Kidney (tissue), 13 donors: ENCODE measurements at regions not wholly inside any gene's neighbourhood (a gene's known extent, or its start where the extent isn't known, plus 50 kb on each side); places are given as distances from the start of the nearest gene placed in this dataset.
A peak's percentile ranks its signal among the peaks of the same experiment; 100 is the strongest.

ENCODE experiments used
- DNase-seq, 5 donors: peaks; one replicate each; pipeline ENCODE4 v3.0.0-alpha.2; 2013 to 2020
- FAIRE-seq: peaks from 2 replicates; lab custom pipeline; 2012; peaks lifted over from hg19 to GRCh38; lab: Jason Lieb, UNC
- H3K27ac ChIP-seq, 2 donors: one replicate each; pipeline ENCODE4 v1.7.0; 2013; ENCODE audit warnings: low read depth in 2 of 2, low read length in 2 of 2, inconsistent platforms in 1 of 2
- H3K27me3 ChIP-seq: one replicate; pipeline ENCODE4 v1.7.1; 2013; ENCODE audit warnings: low read length, inconsistent platforms; ENCODE audit not compliant: control insufficient read depth, insufficient read depth
- H3K36me3 ChIP-seq, 3 donors: one replicate each; pipeline versions ENCODE4 v1.7.0 to v1.7.1; 2013; ENCODE audit warnings: low read length in 3 of 3, control low read depth in 1 of 3, inconsistent platforms in 1 of 3; ENCODE audit not compliant: insufficient read depth in 3 of 3, control insufficient read depth in 2 of 3
- H3K4me1 ChIP-seq, 3 donors: one replicate each; pipeline versions ENCODE4 v1.7.0 to v1.7.1; 2013; ENCODE audit warnings: low read length in 3 of 3, inconsistent platforms in 1 of 3, low read depth in 1 of 3; ENCODE audit not compliant: control insufficient read depth in 2 of 3, insufficient read depth in 2 of 3
- H3K4me3 ChIP-seq, 3 donors: one replicate each; pipeline versions ENCODE4 v1.7.0 to v1.8.1; 2013; ENCODE audit warnings: low read length in 3 of 3, control low read depth in 1 of 3, inconsistent platforms in 1 of 3
- H3K9ac ChIP-seq, 3 donors: one replicate each; pipeline versions ENCODE4 v1.7.0 to v1.7.1; 2013; ENCODE audit warnings: low read length in 3 of 3, control low read depth in 1 of 3, inconsistent platforms in 1 of 3
- H3K9me3 ChIP-seq, 3 donors: one replicate each; pipeline versions ENCODE4 v1.7.0 to v1.7.1; 2013; ENCODE audit warnings: low read length in 3 of 3, control low read depth in 1 of 3, inconsistent platforms in 1 of 3; ENCODE audit not compliant: control insufficient read depth in 2 of 3, insufficient read depth in 1 of 3
- intact Hi-C: fragments of 100-400 bp; cut with DNase I; formaldehyde crosslinking; loops from one replicate; pipeline ENCODE4 v1.11.1; 2022
- TF ChIP-seq, protein P1 (sequence below): IDR thresholded peaks from 3 replicates; pipeline ENCODE4 v1.5.1; 2012; ENCODE audit warnings: mild to moderate bottlenecking, moderate library complexity, borderline replicate concordance; ENCODE audit not compliant: insufficient read depth; ENCODE audit errors: extremely low read depth
- donor health status: control.
- donor health status: control.
- donor health status: control.
- donor health status: control.
- donor health status: control.
- donor health status: DM: yes; HTN: yes; CAD: no.
- donor health status: Normal renal cell carcinoma (clear cell type).

DNA sequence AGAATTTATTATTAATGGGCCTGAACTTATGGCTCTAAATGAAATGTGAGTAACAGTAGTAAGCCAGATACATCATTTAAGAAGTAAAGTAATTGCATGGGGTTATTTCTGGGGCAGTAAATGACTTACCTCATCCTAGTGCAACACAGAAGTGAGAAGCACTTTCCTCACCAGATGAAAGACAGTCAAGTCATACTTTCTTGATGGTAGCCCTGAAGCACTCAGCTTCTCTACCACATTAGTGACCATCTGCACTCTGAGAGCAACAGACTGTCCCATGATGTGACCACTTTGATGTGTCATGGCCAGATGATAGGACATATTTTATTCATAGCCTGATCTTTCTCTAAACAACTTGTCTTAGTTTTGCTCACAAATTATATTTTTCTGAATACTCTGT is 369.5 kb upstream of the PHF14 start:
- intact Hi-C loops = no loop called here
- Histone ChIP-seq H3K27me3 (no peaks in the 10 kb centered on the region), H3K36me3 (no peaks in the 10 kb centered on the region), H3K27ac (no peak overlapping the region), H3K9me3 (no peaks in the 10 kb centered on the region), H3K4me1 (no peaks in the 10 kb centered on the region), H3K9ac (no peak overlapping the region), H3K4me3 (no peak overlapping the region)
- DNase-seq (no peak), FAIRE-seq (no peak)
- TF ChIP-seq, protein P1, sequence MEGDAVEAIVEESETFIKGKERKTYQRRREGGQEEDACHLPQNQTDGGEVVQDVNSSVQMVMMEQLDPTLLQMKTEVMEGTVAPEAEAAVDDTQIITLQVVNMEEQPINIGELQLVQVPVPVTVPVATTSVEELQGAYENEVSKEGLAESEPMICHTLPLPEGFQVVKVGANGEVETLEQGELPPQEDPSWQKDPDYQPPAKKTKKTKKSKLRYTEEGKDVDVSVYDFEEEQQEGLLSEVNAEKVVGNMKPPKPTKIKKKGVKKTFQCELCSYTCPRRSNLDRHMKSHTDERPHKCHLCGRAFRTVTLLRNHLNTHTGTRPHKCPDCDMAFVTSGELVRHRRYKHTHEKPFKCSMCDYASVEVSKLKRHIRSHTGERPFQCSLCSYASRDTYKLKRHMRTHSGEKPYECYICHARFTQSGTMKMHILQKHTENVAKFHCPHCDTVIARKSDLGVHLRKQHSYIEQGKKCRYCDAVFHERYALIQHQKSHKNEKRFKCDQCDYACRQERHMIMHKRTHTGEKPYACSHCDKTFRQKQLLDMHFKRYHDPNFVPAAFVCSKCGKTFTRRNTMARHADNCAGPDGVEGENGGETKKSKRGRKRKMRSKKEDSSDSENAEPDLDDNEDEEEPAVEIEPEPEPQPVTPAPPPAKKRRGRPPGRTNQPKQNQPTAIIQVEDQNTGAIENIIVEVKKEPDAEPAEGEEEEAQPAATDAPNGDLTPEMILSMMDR = no peak

DNA sequence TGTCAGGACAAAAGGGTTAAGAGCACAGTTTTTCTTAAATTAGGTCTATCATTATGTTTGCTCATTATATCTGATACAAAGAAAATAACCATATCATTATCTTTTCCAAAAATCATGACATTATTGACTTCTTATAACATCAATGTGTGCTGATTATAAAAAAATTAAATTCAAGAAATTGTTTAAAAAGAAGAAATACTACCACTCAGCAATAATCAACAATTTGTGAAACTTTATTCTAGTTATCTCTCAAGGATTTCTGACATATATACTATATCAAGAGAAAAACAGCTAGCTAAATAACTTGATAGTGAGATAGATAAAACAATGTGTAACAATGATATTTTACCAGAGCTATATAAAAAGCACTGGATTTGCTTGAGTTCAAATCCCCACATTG is 360.7 kb upstream of the PHF14 start:
- no peaks in the 10 kb centered on the region for H3K9me3 ChIP-seq
- DNase-seq = no peak
- intact Hi-C loops = no loop called here
- H3K4me3 ChIP-seq = no peak overlapping the region
- TF ChIP-seq, protein P1 = no peak
- no peaks in the 10 kb centered on the region for H3K27me3 ChIP-seq
- H3K27ac ChIP-seq = no peak overlapping the region
- no peak for FAIRE-seq
- H3K36me3 ChIP-seq = no peaks in the 10 kb centered on the region
- no peak overlapping the region for H3K9ac ChIP-seq
- no peaks in the 10 kb centered on the region for H3K4me1 ChIP-seq

DNA sequence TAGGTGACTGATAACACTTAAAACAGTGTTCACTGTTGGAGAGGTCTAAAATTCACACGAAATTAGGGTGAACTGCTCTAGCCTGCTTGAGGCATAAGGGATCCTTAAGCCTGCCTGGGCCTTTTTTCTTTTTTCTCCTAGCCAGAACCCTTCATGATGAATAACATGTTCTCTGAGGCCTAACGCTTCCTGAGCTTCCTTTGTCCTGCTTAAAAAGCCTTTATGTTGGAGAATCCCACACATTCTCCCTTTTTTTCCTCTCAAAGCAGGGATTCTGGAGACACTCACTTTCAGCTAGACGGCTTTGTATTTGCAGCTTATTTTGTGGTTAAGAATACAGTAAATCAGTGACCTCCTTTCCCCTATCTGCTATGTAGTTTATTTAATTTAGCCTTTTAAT is 354.7 kb upstream of the PHF14 start:
- H3K9me3 ChIP-seq = no peaks in the 10 kb centered on the region
- no peaks in the 10 kb centered on the region for H3K36me3 ChIP-seq
- H3K4me3 ChIP-seq = no peak overlapping the region
- FAIRE-seq (no peak), DNase-seq (no peak)
- H3K27ac ChIP-seq = no peak overlapping the region
- H3K9ac ChIP-seq = no peak overlapping the region
- H3K27me3 ChIP-seq = no peaks in the 10 kb centered on the region
- TF ChIP-seq, protein P1 = no peak
- intact Hi-C loops = no loop called here
- no peaks in the 10 kb centered on the region for H3K4me1 ChIP-seq

DNA sequence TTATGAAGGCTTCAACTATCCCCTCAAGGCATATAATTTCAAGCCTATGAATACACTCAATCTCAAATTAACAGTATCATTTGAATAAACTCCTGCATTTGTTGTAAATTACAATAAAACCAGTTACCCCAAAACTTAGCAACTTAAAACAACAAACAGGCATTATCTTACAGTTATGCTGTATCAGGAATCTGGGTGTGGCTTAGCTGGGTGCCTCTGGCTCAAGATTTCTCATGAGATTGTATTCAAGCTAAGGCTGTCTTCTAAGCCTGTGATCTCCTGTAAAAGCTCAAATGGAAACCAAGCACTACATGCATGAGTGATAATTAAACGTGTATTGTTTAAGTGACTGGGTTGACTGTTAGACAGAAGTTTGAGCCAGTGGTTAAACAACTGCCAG is 341.0 kb upstream of the PHF14 start:
- TF ChIP-seq, protein P1 = no peak
- Histone ChIP-seq H3K27ac (no peak overlapping the region), H3K4me1 (no peaks in the 10 kb centered on the region), H3K9me3 (no peaks in the 10 kb centered on the region), H3K36me3 (no peaks in the 10 kb centered on the region), H3K9ac (no peak overlapping the region), H3K27me3 (no peaks in the 10 kb centered on the region), H3K4me3 (no peak overlapping the region)
- FAIRE-seq = no peak
- DNase-seq = peak in 1 of 5 donors; percentile 4
- intact Hi-C loops = no loop called here
